Ectodermal cell (in vitro differentiated cells): ENCODE measurements at regions not wholly inside any gene's neighbourhood (a gene's known extent, or its start where the extent isn't known, plus 50 kb on each side); places are given as distances from the start of the nearest gene placed in this dataset.

Experiments
- H3K27ac ChIP-seq: 2 replicates; pipeline ENCODE4 v1.7.0; 2013; ENCODE audit warnings: mild to moderate bottlenecking, low read depth, low read length; ENCODE audit not compliant: insufficient read depth, poor library complexity, severe bottlenecking
- H3K27me3 ChIP-seq: 2 replicates; pipeline ENCODE4 v1.7.0; 2013; ENCODE audit warnings: mild to moderate bottlenecking, low read length; ENCODE audit not compliant: insufficient read depth, control insufficient read depth, poor library complexity, severe bottlenecking
- H3K36me3 ChIP-seq: one replicate; pipeline ENCODE4 v1.7.0; 2013; ENCODE audit warnings: low read length; ENCODE audit not compliant: control insufficient read depth, insufficient read depth
- H3K4me1 ChIP-seq: one replicate; pipeline ENCODE4 v1.7.0; 2013; ENCODE audit warnings: low read length; ENCODE audit not compliant: control insufficient read depth, insufficient read depth
- H3K4me3 ChIP-seq: 2 replicates; pipeline ENCODE4 v1.7.0; 2013; ENCODE audit warnings: low read depth, low read length, control low read depth; ENCODE audit not compliant: insufficient read depth
- H3K9me3 ChIP-seq: 2 replicates; pipeline ENCODE4 v1.7.0; 2013; ENCODE audit warnings: mild to moderate bottlenecking, low read length, moderate library complexity; ENCODE audit not compliant: control insufficient read depth
- WGBS, 2 experiments: methylation state at CpG; one replicate each; pipeline ENCODE4 v1.1.7; 2013; ENCODE audit warnings: missing lambda C conversion rate in 2 of 2; 5-methylcytosine and 5-hydroxymethylcytosine counted together

- H3K36me3 ChIP-seq = no peaks in the 10 kb centered on the region
- no peaks in the 10 kb centered on the region for H3K9me3 ChIP-seq
- peaks cover 7% of the 10 kb centered on the region for H3K4me1 ChIP-seq
- 89 to 92% methylated on average over 5 of the region's 5 CpGs for WGBS, 2 experiments
- no peak overlapping the region for H3K4me3 ChIP-seq
- no peak overlapping the region for H3K27ac ChIP-seq
- H3K27me3 ChIP-seq = no peaks in the 10 kb centered on the region
These were observed 292.0 kb downstream of the RPLP1 start for GRCh38 chr15:69744391-69745162.

- WGBS, 2 experiments = 91 to 92% methylated on average over 5 of the region's 5 CpGs
- no peak overlapping the region for H3K4me3 ChIP-seq
- no peaks in the 10 kb centered on the region for H3K9me3 ChIP-seq
- H3K27me3 ChIP-seq = no peaks in the 10 kb centered on the region
- H3K36me3 ChIP-seq = no peaks in the 10 kb centered on the region
- no peak overlapping the region for H3K27ac ChIP-seq
- peaks cover 7% of the 10 kb centered on the region for H3K4me1 ChIP-seq
These were observed 294.6 kb downstream of the RPLP1 start for GRCh38 chr15:69747193-69747592.

GRCh38 chr15:69748131-69748530, 295.5 kb downstream of the RPLP1 start:
- 72 to 76% methylated on average over 7 of the region's 7 CpGs for WGBS, 2 experiments
- peaks cover 7% of the 10 kb centered on the region for H3K4me1 ChIP-seq
- H3K4me3 ChIP-seq = no peak overlapping the region
- no peak overlapping the region for H3K27ac ChIP-seq
- H3K27me3 ChIP-seq = no peaks in the 10 kb centered on the region
- no peaks in the 10 kb centered on the region for H3K36me3 ChIP-seq
- no peaks in the 10 kb centered on the region for H3K9me3 ChIP-seq

GRCh38 chr15:69748576-69749185, 296.1 kb downstream of the RPLP1 start:
- H3K27ac ChIP-seq = no peak overlapping the region
- H3K4me3 ChIP-seq = no peak overlapping the region
- H3K36me3 ChIP-seq = no peaks in the 10 kb centered on the region
- H3K27me3 ChIP-seq = no peaks in the 10 kb centered on the region
- H3K9me3 ChIP-seq = no peaks in the 10 kb centered on the region
- 76 to 78% methylated on average over 3 of the region's 3 CpGs for WGBS, 2 experiments
- peaks cover 7% of the 10 kb centered on the region for H3K4me1 ChIP-seq

- Histone ChIP-seq H3K27ac (no peak overlapping the region), H3K4me3 (no peak overlapping the region), H3K9me3 (no peaks in the 10 kb centered on the region), H3K4me1 (peaks cover 7% of the 10 kb centered on the region), H3K36me3 (no peaks in the 10 kb centered on the region), H3K27me3 (no peaks in the 10 kb centered on the region)
- 89 to 94% methylated on average over 4 of the region's 4 CpGs for WGBS, 2 experiments
These were observed 296.7 kb downstream of the RPLP1 start for GRCh38 chr15:69749274-69749673.

- Histone ChIP-seq H3K4me1 (peaks cover 7% of the 10 kb centered on the region), H3K9me3 (no peaks in the 10 kb centered on the region), H3K4me3 (no peak overlapping the region), H3K36me3 (no peaks in the 10 kb centered on the region), H3K27ac (no peak overlapping the region), H3K27me3 (no peaks in the 10 kb centered on the region)
- WGBS, 2 experiments = 94 to 100% methylated on average over 1 to 2 of the region's 2 CpGs
These were observed 297.2 kb downstream of the RPLP1 start for GRCh38 chr15:69749797-69750196.

- Histone ChIP-seq H3K27ac (no peak overlapping the region), H3K4me3 (no peak overlapping the region), H3K27me3 (no peaks in the 10 kb centered on the region)
These were observed 297.6 kb downstream of the RPLP1 start for GRCh38 chr15:69750253-69750652.

GRCh38 chr15:69751147-69751546, 298.5 kb downstream of the RPLP1 start:
- no peaks in the 10 kb centered on the region for H3K9me3 ChIP-seq
- H3K36me3 ChIP-seq = no peaks in the 10 kb centered on the region
- WGBS, 2 experiments = 79 to 80% methylated on average over 2 of the region's 2 CpGs
- H3K4me1 ChIP-seq = peaks cover 7% of the 10 kb centered on the region
- H3K27me3 ChIP-seq = no peaks in the 10 kb centered on the region
- H3K4me3 ChIP-seq = no peak overlapping the region
- H3K27ac ChIP-seq = no peak overlapping the region

More at GRCh38 chr15:69750253-69750652, 297.6 kb downstream of the RPLP1 start:
- Histone ChIP-seq H3K36me3 (no peaks in the 10 kb centered on the region), H3K9me3 (no peaks in the 10 kb centered on the region), H3K4me1 (peaks cover 7% of the 10 kb centered on the region)

GRCh38 chr15:69751566-69751965, 298.9 kb downstream of the RPLP1 start:
- H3K27ac ChIP-seq = no peak overlapping the region
- no peaks in the 10 kb centered on the region for H3K9me3 ChIP-seq
- no peaks in the 10 kb centered on the region for H3K36me3 ChIP-seq
- H3K27me3 ChIP-seq = no peaks in the 10 kb centered on the region
- H3K4me1 ChIP-seq = peaks cover 7% of the 10 kb centered on the region
- no peak overlapping the region for H3K4me3 ChIP-seq
- WGBS, 2 experiments = 93 to 94% methylated on average over 5 of the region's 5 CpGs

- WGBS, 2 experiments = 90 to 91% methylated on average over 1 of the region's 1 CpG
- Histone ChIP-seq H3K9me3 (no peaks in the 10 kb centered on the region), H3K27ac (no peak overlapping the region), H3K4me1 (no peaks in the 10 kb centered on the region), H3K4me3 (no peak overlapping the region), H3K27me3 (no peaks in the 10 kb centered on the region), H3K36me3 (no peaks in the 10 kb centered on the region)
These were observed 301.2 kb downstream of the RPLP1 start for GRCh38 chr15:69753867-69754266.
